ENCODE measurements at regions not wholly inside any gene's neighbourhood (a gene's known extent, or its start where the extent isn't known, plus 50 kb on each side); places are given as distances from the start of the nearest gene placed in this dataset.

DNA sequence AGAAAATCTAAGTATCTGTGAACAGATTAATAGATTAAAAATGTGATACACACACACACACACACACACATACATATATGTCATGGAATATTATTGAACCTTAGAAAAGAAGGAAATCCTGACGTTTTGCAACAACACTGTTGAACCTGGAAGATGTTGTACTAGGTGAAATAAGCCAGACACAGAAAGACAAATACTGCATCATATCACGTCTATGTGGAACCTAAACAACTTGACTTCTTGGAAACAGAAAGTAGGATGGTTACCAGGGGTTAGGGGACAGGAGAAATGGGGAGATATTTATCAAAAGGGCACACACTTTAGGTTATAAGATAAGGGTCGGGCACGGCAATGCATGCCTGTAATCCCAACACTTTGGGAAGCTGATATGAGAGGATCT, 698.4 kb upstream of the ID2 start:
- Histone ChIP-seq H3K79me2 (ENCODE audit: insufficient read depth, low read length) (no peaks in the 10 kb centered on the region), H4K20me1 (ENCODE audit: insufficient read depth) (no peaks in the 10 kb centered on the region), H2AFZ (ENCODE audit: low read depth, low read length, poor library complexity, severe bottlenecking) (no peak overlapping the region), H3K9me3 (ENCODE audit: control insufficient read depth in 1 of 2, insufficient read depth in 1 of 2, low read depth in 1 of 2, low read length in 2 of 2) (no peaks in the 10 kb centered on the region), H3K4me2 (ENCODE audit: low read length) (no peak overlapping the region), H3K27me3 (ENCODE audit: insufficient read depth, low read length) (0 out of 2 replicates have a peak, but pooled peaks cover under 1% of the 10 kb centered on the region), H3K36me3 (ENCODE audit: control insufficient read depth in 1 of 2, insufficient read depth in 2 of 2, low read length in 2 of 2) (no peaks in the 10 kb centered on the region), H3K9me2 (ENCODE audit: insufficient read depth) (no peaks in the 10 kb centered on the region), H3K4me1 (ENCODE audit: control insufficient read depth in 1 of 2, insufficient read depth in 2 of 2, low read length in 2 of 2) (no peaks in the 10 kb centered on the region), H3K27ac (ENCODE audit: low read depth, low read length) (no peak overlapping the region), H3K4me3 (replicated peaks in 1 of 2; ENCODE audit: low read depth in 1 of 2, low read length in 2 of 2) (no peak overlapping the region), H3K9ac (ENCODE audit: low read length) (no peak overlapping the region)
- ChIA-PET RAD21 (ENCODE audit: low non-redundant PET in 1 of 2, low total read pairs in 2 of 2, uncharacterized antibody in 2 of 2, unreplicated experiment in 2 of 2) (no interaction called here), POLR2A (no interaction called here), CTCF (no interaction called here)
- no peak for ATAC-seq
- DNase-seq (ENCODE audit: low read depth, low spot score): no peak
- no TSS peak for BruUV-seq (replicated peaks)
- TF ChIP-seq POLR2A (IDR thresholded peaks at IDR 0.05; ENCODE audit: borderline replicate concordance, extremely low read depth, insufficient read depth, insufficient read length) (no peak), EZH2phosphoT487 (IDR thresholded peaks at IDR 0.05; ENCODE audit: borderline replicate concordance) (no peak), SRF (IDR thresholded peaks at IDR 0.05; ENCODE audit: low read depth) (no peak), CEBPB (IDR thresholded peaks at IDR 0.05; ENCODE audit: low read depth) (no peak), EZH2 (IDR thresholded peaks at IDR 0.05) (no peak), EGR1 (IDR thresholded peaks at IDR 0.05; ENCODE audit: low read depth) (no peak), CBX3 (IDR thresholded peaks at IDR 0.05; ENCODE audit: low read depth) (no peak), POLR2AphosphoS5 (IDR thresholded peaks at IDR 0.05; ENCODE audit: low read depth, low read length) (no peak), ELF1 (IDR thresholded peaks at IDR 0.05; ENCODE audit: borderline replicate concordance, low read depth) (no peak), TCF7L2 (IDR thresholded peaks at IDR 0.05; ENCODE audit: borderline replicate concordance, extremely low read depth, insufficient read depth, insufficient read length) (no peak), JUND (IDR thresholded peaks at IDR 0.05) (no peak), ZNF274 (IDR thresholded peaks at IDR 0.05; ENCODE audit: low read depth, low read length) (no peak), SIN3A (IDR thresholded peaks at IDR 0.05; ENCODE audit: low read depth) (no peak), RAD21 (IDR thresholded peaks at IDR 0.05; ENCODE audit: low read depth) (no peak)
- TF ChIP-seq, protein P1, sequence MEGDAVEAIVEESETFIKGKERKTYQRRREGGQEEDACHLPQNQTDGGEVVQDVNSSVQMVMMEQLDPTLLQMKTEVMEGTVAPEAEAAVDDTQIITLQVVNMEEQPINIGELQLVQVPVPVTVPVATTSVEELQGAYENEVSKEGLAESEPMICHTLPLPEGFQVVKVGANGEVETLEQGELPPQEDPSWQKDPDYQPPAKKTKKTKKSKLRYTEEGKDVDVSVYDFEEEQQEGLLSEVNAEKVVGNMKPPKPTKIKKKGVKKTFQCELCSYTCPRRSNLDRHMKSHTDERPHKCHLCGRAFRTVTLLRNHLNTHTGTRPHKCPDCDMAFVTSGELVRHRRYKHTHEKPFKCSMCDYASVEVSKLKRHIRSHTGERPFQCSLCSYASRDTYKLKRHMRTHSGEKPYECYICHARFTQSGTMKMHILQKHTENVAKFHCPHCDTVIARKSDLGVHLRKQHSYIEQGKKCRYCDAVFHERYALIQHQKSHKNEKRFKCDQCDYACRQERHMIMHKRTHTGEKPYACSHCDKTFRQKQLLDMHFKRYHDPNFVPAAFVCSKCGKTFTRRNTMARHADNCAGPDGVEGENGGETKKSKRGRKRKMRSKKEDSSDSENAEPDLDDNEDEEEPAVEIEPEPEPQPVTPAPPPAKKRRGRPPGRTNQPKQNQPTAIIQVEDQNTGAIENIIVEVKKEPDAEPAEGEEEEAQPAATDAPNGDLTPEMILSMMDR (IDR thresholded peaks at IDR 0.05 in 2 of 3, conservative IDR thresholded peaks at IDR 0.05 in 1 of 3; ENCODE audit: borderline replicate concordance in 1 of 3, insufficient read depth in 1 of 3, low read depth in 2 of 3, low read length in 2 of 3): no peak
- TF ChIP-seq, protein P2, sequence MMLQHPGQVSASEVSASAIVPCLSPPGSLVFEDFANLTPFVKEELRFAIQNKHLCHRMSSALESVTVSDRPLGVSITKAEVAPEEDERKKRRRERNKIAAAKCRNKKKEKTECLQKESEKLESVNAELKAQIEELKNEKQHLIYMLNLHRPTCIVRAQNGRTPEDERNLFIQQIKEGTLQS (IDR thresholded peaks at IDR 0.05): no peak
- TF ChIP-seq, protein P3, sequence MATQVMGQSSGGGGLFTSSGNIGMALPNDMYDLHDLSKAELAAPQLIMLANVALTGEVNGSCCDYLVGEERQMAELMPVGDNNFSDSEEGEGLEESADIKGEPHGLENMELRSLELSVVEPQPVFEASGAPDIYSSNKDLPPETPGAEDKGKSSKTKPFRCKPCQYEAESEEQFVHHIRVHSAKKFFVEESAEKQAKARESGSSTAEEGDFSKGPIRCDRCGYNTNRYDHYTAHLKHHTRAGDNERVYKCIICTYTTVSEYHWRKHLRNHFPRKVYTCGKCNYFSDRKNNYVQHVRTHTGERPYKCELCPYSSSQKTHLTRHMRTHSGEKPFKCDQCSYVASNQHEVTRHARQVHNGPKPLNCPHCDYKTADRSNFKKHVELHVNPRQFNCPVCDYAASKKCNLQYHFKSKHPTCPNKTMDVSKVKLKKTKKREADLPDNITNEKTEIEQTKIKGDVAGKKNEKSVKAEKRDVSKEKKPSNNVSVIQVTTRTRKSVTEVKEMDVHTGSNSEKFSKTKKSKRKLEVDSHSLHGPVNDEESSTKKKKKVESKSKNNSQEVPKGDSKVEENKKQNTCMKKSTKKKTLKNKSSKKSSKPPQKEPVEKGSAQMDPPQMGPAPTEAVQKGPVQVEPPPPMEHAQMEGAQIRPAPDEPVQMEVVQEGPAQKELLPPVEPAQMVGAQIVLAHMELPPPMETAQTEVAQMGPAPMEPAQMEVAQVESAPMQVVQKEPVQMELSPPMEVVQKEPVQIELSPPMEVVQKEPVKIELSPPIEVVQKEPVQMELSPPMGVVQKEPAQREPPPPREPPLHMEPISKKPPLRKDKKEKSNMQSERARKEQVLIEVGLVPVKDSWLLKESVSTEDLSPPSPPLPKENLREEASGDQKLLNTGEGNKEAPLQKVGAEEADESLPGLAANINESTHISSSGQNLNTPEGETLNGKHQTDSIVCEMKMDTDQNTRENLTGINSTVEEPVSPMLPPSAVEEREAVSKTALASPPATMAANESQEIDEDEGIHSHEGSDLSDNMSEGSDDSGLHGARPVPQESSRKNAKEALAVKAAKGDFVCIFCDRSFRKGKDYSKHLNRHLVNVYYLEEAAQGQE (IDR thresholded peaks at IDR 0.05; ENCODE audit: low read depth): no peak
- TF ChIP-seq, protein P4, sequence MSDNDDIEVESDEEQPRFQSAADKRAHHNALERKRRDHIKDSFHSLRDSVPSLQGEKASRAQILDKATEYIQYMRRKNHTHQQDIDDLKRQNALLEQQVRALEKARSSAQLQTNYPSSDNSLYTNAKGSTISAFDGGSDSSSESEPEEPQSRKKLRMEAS (IDR thresholded peaks at IDR 0.05): no peak
- TF ChIP-seq, protein P5, sequence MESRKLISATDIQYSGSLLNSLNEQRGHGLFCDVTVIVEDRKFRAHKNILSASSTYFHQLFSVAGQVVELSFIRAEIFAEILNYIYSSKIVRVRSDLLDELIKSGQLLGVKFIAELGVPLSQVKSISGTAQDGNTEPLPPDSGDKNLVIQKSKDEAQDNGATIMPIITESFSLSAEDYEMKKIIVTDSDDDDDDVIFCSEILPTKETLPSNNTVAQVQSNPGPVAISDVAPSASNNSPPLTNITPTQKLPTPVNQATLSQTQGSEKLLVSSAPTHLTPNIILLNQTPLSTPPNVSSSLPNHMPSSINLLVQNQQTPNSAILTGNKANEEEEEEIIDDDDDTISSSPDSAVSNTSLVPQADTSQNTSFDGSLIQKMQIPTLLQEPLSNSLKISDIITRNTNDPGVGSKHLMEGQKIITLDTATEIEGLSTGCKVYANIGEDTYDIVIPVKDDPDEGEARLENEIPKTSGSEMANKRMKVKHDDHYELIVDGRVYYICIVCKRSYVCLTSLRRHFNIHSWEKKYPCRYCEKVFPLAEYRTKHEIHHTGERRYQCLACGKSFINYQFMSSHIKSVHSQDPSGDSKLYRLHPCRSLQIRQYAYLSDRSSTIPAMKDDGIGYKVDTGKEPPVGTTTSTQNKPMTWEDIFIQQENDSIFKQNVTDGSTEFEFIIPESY (IDR thresholded peaks at IDR 0.05; ENCODE audit: extremely low read depth, insufficient replicate concordance, low read length): no peak
- intact Hi-C loops (cut with micrococcal nuclease): no loop called here
